Spleen (tissue), 11 donors: ENCODE measurements at regions not wholly inside any gene's neighbourhood (a gene's known extent, or its start where the extent isn't known, plus 50 kb on each side); places are given as distances from the start of the nearest gene placed in this dataset.

Experiments used
- DNase-seq: peaks from one replicate; pipeline ENCODE4 v3.0.0-alpha.2; 2020
- H3K27ac ChIP-seq, 8 donors: fragments of 200-600 bp; sonication (generic) in 7 of 8; 1 replicate in 4 of 8; 2 replicates in 4 of 8; pipeline versions ENCODE4 v1.5.0 to v1.8.0; 2016 to 2021; ENCODE audit warnings: inconsistent platforms in 4 of 8, mild to moderate bottlenecking in 4 of 8, moderate library complexity in 1 of 8
- H3K27me3 ChIP-seq, 7 donors: fragments of 200-600 bp; sonication (generic) in 6 of 7; replicated peaks in 1 of 7; 1 replicate in 4 of 7; 2 replicates in 3 of 7; pipeline versions ENCODE4 v1.5.0 to v1.8.0; 2016 to 2021; ENCODE audit warnings: inconsistent platforms in 3 of 7, mild to moderate bottlenecking in 1 of 7
- H3K36me3 ChIP-seq, 6 donors: fragments of 200-600 bp; sonication (generic) in 5 of 6; 1 replicate in 4 of 6; 2 replicates in 2 of 6; pipeline versions ENCODE4 v1.5.0 to v1.8.0; 2016 to 2021; ENCODE audit warnings: inconsistent platforms in 2 of 6
- H3K4me1 ChIP-seq, 6 donors: fragments of 200-600 bp; sonication (generic) in 5 of 6; 1 replicate in 3 of 6; 2 replicates in 3 of 6; pipeline versions ENCODE4 v1.5.0 to v1.8.0; 2016 to 2021; ENCODE audit warnings: inconsistent platforms in 3 of 6
- H3K4me3 ChIP-seq, 8 donors: fragments of 200-600 bp; sonication (generic) in 7 of 8; 1 replicate in 4 of 8; 2 replicates in 4 of 8; pipeline versions ENCODE4 v1.5.0 to v1.8.0; 2016 to 2021; ENCODE audit warnings: inconsistent platforms in 4 of 8, mild to moderate bottlenecking in 4 of 8, moderate library complexity in 2 of 8
- H3K9me3 ChIP-seq, 8 donors: fragments of 200-600 bp; sonication (generic) in 7 of 8; 1 replicate in 4 of 8; 2 replicates in 4 of 8; pipeline versions ENCODE4 v1.5.0 to v1.8.0; 2016 to 2021; ENCODE audit warnings: inconsistent platforms in 4 of 8
- POLR2A ChIP-seq, 3 donors: fragments of 450-650 bp; IDR thresholded peaks; one replicate each; pipeline ENCODE4 v1.5.1; 2017; ENCODE audit warnings: antibody characterized with exemption in 3 of 3, mild to moderate bottlenecking in 1 of 3
- POLR2AphosphoS5 ChIP-seq, 3 donors: sonication (generic); formaldehyde crosslinking; IDR thresholded peaks; one replicate each; pipeline ENCODE4 v1.5.1; 2017; ENCODE audit warnings: antibody characterized with exemption in 3 of 3
- WGBS, 5 donors: extraction: QIAGEN DNeasy Blood & Tissue Kit in 3 of 5; methylation state at CpG; one replicate each; pipeline versions ENCODE4 v1.1.5 to v1.1.7; 2013 to 2018; 5-methylcytosine and 5-hydroxymethylcytosine counted together
- intact Hi-C: fragments of 100-400 bp; cut with DNase I; formaldehyde crosslinking; loops from one replicate; pipeline ENCODE4 v1.15.0; 2023; ENCODE audit warnings: low total_unique reads
- TF ChIP-seq, protein P1 (sequence below), 11 experiments: fragments of 200-600 bp in 7 of 11; fragments of 450-650 bp in 4 of 11; sonication (generic) in 4 of 11; IDR thresholded peaks in 8 of 11; conservative IDR thresholded peaks in 3 of 11; 1 replicate in 7 of 11; 2 replicates in 4 of 11; pipeline versions ENCODE4 v1.4.0 to v1.8.0; 2016 to 2021; ENCODE audit warnings: antibody characterized with exemption in 11 of 11, inconsistent platforms in 4 of 11, mild to moderate bottlenecking in 1 of 11
- donor health status: healthy with polysubstance abuse.
- donor health status: DM: no; HTN: no; CAD: no; lungs with moderate emphysema.
- donor health status: DM: no; HTN: no; CAD: no.
- donor health status: Bipolar disorder and iron deficiency.
- donor health status: healthy.
- donor health status: DM: no; HTN: no; CAD: no.
- donor health status: DM: yes; HTN: yes; CAD: no.

DNA sequence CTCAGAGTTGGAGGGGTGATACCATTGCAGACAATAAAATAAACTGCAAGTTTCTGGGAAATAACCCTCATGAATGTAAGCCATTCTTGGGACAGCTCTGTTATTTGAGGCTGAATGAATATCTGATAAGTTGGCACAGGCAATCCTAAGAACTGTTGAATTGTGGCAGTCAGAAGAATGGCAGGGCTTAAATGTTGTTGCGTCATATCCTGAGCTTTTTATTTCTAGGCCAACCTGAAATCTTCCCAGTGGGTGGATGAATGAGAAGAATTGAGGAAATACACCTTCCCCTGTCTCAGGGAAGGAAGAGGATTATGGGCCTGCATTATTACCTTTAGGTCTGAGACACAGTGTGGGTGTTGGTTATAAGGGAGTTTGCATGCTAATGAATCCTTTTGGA is 64.4 kb upstream of the C4orf54 start:
- H3K27ac ChIP-seq: no peak overlapping the region
- TF ChIP-seq POLR2A (IDR thresholded peaks at IDR 0.05): no peak
- TF ChIP-seq, protein P1, sequence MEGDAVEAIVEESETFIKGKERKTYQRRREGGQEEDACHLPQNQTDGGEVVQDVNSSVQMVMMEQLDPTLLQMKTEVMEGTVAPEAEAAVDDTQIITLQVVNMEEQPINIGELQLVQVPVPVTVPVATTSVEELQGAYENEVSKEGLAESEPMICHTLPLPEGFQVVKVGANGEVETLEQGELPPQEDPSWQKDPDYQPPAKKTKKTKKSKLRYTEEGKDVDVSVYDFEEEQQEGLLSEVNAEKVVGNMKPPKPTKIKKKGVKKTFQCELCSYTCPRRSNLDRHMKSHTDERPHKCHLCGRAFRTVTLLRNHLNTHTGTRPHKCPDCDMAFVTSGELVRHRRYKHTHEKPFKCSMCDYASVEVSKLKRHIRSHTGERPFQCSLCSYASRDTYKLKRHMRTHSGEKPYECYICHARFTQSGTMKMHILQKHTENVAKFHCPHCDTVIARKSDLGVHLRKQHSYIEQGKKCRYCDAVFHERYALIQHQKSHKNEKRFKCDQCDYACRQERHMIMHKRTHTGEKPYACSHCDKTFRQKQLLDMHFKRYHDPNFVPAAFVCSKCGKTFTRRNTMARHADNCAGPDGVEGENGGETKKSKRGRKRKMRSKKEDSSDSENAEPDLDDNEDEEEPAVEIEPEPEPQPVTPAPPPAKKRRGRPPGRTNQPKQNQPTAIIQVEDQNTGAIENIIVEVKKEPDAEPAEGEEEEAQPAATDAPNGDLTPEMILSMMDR (IDR thresholded peaks at IDR 0.05 in 8 of 11, conservative IDR thresholded peaks at IDR 0.05 in 3 of 11): no peak
- TF ChIP-seq POLR2AphosphoS5 (IDR thresholded peaks at IDR 0.05): no peak
- H3K9me3 ChIP-seq: no peaks in the 10 kb centered on the region
- no peak for DNase-seq
- no peaks in the 10 kb centered on the region for H3K36me3 ChIP-seq
- H3K4me1 ChIP-seq: no peaks in the 10 kb centered on the region
- WGBS, 5 donors: 85 to 96% (median 89%) methylated on average over 1 of the region's 1 CpG
- intact Hi-C loops: no loop called here
- H3K27me3 ChIP-seq: no peaks in the 10 kb centered on the region
- H3K4me3 ChIP-seq: no peak overlapping the region

DNA sequence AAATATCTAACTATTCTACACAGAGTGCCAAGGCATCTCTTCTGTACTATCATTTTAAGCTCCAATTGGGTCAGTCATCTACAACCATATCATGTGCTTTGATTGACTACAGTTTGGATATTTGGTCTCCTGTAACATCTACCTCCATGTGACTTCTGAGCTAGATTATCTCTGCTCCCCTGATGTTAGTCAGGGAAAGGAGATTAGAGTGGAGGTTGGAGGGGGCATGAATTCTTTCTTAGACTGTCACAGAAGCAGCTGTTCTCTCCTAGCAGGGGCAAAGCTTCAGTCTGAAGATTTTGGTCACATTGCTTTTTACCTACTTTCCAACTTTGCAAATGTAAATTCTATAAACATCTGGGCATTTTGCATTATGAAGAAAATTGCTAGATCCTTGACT is 62.6 kb upstream of the C4orf54 start:
- Histone ChIP-seq H3K36me3 (no peaks in the 10 kb centered on the region), H3K4me1 (no peaks in the 10 kb centered on the region), H3K27me3 (no peaks in the 10 kb centered on the region), H3K4me3 (no peak overlapping the region), H3K27ac (no peak overlapping the region), H3K9me3 (no peaks in the 10 kb centered on the region)
- TF ChIP-seq POLR2A (IDR thresholded peaks at IDR 0.05): no peak
- TF ChIP-seq, protein P1 (IDR thresholded peaks at IDR 0.05 in 8 of 11, conservative IDR thresholded peaks at IDR 0.05 in 3 of 11): no peak
- TF ChIP-seq POLR2AphosphoS5 (IDR thresholded peaks at IDR 0.05): no peak
- no peak for DNase-seq
- intact Hi-C loops: no loop called here

DNA sequence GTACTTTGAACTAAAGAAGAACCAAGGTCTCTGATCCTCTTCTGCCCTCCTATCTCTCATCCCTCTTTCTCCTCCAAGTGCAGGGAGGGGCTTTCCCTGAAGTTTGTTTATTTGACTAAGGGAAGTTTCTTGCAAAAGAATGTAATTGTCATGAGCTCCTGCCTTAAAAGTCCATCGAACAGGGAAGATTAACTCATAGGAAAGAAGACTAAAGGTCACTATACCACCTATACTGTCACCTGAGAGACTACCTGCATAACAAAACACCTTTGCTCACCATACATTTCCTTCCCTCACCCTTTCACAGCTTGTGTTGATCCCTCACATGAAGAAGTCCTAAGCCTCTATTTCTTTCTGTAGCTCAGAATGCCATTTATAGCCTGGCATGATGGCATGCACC is 59.4 kb upstream of the C4orf54 start:
- intact Hi-C loops: no loop called here

GRCh38 chr4:99715286-99715685 is 57.7 kb upstream of the C4orf54 start:
- intact Hi-C loops: no loop called here
- Histone ChIP-seq H3K27ac (no peak overlapping the region), H3K27me3 (no peaks in the 10 kb centered on the region), H3K9me3 (no peaks in the 10 kb centered on the region), H3K4me1 (no peaks in the 10 kb centered on the region), H3K36me3 (no peaks in the 10 kb centered on the region), H3K4me3 (no peak overlapping the region)
- no peak for DNase-seq
- TF ChIP-seq POLR2AphosphoS5 (IDR thresholded peaks at IDR 0.05): no peak
- no peak for TF ChIP-seq POLR2A (IDR thresholded peaks at IDR 0.05)
- TF ChIP-seq, protein P1 (IDR thresholded peaks at IDR 0.05 in 8 of 11, conservative IDR thresholded peaks at IDR 0.05 in 3 of 11): no peak

More for the DNA sequence above, 59.4 kb upstream of the C4orf54 start:
- Histone ChIP-seq H3K9me3 (no peaks in the 10 kb centered on the region), H3K4me1 (no peaks in the 10 kb centered on the region), H3K36me3 (no peaks in the 10 kb centered on the region), H3K27me3 (no peaks in the 10 kb centered on the region), H3K4me3 (no peak overlapping the region), H3K27ac (no peak overlapping the region)
- WGBS, 5 donors: 39 to 77% (median 74%) methylated on average over 1 of the region's 1 CpG
- DNase-seq: no peak
- TF ChIP-seq, protein P1 (IDR thresholded peaks at IDR 0.05 in 8 of 11, conservative IDR thresholded peaks at IDR 0.05 in 3 of 11): no peak
- TF ChIP-seq POLR2AphosphoS5 (IDR thresholded peaks at IDR 0.05) (no peak), POLR2A (IDR thresholded peaks at IDR 0.05) (no peak)
